Limb (tissue), 2 donors: ENCODE measurements at regions not wholly inside any gene's neighbourhood (a gene's known extent, or its start where the extent isn't known, plus 50 kb on each side); places are given as distances from the start of the nearest gene placed in this dataset.
"Not testable (repeated sequence)": the region's sequence is repeated elsewhere in the genome, so short reads cannot be mapped to it uniquely, and the experiment has no call there.

Experiments
- DNase-seq, 2 donors: peaks; one replicate each; pipeline ENCODE4 v3.0.0-alpha.2; 2016; ENCODE audit errors: extremely low spot score in 2 of 2

DNA sequence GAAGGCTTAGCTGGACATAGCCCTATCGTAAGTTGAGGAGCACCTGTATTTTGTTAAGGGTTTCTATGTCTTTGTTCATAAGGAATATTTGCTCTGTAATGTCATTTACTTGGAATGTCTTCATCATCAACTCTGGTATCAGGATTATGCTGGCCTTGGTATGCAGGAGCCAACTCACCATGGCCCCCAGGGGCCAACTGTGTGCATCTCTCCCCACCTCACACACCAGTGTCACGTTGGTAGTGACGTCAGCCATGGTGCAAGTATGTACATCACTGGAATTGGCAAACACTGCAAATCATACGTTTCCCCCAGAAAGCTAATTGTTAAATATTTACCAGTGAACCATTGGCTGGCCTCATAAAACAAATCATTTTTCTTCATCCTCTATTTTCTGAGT, 70.8 kb downstream of the YTHDF1 start:
- DNase-seq = no peak

DNA sequence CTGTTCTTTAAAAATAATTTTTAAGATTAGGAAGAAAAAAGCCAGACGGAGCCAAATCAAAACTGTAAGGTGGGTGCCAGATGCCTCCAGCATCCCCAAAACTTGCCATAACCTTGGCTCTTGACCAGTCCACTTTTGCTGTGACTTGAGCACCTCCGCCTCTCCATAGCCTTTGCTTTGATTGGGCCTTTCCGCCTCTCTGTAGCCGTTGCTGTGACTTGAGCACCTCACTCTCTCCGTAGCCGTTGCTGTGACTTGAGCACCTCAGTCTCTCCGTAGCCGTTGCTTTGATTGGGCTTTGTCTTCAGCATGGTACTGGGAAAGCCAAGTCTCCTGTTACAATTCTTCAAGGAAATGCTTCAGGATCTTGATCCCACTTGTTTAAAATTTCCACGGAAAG, 73.0 kb downstream of the YTHDF1 start:
- DNase-seq = no peak

DNA sequence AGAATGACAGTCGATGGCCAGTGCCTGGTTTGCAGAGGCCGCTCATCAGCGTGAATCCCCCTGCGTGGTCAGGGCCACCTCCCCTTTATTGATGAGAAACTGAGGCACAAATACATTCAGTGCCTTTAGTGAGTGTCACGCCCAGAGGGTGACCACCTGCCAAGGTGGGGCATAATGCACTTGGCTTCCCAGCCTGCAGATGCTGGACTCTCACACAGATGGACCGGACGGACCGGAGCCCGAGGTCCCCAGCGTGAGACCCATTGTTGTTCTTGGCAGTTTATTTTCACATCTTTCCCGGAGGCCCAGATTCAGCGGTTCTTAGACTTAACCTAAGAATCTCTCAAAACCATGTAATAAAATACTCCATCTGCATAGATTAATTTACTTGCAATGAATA, 74.4 kb downstream of the YTHDF1 start:
- no peak for DNase-seq

DNA sequence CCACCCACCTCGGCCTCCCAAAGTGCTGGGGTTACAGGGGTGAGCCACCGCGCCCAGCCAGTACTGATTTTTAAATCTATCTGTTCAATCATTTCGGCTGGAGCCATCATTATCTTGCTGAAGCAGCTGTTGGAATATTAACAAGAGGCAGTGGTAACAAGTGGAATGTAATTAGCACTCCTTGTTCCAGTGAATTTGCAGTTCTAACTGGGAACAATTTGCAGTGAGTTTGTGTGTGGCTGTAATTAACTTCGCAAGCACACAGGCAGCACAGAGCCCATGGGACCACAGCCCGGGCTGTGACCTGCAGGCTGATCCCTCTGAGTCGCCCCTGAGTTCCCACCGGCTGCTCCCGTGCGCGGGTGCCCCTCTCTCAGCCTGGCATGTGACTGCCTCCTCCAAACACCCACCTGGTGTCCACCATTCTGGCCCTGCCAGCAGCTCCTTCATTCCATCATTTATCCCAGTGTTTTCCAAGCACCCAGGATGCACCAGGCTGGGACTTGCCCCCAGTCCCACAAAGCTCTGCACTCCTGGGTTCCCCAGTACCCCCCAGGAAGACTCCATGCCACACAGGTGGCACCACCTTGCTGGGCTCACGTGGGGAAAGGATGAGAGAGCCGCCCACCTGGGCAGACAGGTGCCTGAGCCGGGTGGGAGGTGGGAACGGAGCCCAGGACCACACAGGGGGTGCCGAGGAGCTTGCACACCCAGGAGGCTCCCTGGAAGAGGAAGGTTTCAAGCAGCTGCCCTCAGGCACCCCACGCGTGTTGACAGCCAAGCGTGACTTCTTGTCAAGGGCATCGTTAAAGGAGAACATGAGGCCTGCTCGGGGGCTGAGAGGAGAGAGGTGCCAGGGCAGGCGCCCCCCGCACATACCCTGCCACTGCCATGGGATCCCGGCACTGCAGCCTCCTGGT, 75.2 kb downstream of the YTHDF1 start:
- DNase-seq = no peak

DNA sequence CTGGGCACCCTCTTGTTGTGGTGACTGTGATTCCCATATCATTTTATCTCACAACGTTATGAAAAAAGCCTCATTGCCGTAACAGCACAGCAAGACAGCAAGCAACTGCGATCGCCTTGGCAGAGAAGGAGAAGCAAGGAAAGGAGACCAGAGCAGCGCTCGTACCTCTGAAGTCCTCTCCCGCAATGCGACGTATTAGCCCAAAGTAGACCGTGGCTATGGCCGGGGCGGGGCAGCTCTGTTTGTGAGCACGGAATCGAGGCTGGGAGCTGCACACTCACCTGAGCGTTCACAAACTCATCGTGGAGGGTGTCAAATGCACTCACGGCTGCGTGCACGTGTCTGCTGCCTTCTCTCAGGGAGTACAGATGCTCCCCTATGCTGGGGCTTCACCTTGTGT, 76.1 kb downstream of the YTHDF1 start:
- DNase-seq = no peak

DNA sequence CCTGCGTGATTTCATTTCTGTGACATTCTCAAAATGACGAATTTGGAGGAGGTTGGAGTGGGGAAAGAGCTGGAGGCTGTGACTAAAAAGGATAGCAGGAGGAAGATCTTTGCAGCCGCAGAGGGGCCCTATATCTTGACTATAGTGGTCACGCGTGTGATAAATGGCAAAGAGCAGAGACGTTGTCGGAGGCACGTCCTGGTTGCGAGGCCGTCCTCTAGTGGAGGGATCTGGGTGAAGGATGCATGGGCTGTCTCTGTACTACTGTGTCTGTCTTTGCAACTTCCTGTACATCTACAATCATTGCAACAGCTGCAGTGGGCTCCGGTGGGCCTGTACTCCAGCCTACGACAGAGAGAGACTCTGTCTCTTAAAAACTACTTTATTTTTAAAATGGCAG, 76.6 kb downstream of the YTHDF1 start:
- DNase-seq = no peak

DNA sequence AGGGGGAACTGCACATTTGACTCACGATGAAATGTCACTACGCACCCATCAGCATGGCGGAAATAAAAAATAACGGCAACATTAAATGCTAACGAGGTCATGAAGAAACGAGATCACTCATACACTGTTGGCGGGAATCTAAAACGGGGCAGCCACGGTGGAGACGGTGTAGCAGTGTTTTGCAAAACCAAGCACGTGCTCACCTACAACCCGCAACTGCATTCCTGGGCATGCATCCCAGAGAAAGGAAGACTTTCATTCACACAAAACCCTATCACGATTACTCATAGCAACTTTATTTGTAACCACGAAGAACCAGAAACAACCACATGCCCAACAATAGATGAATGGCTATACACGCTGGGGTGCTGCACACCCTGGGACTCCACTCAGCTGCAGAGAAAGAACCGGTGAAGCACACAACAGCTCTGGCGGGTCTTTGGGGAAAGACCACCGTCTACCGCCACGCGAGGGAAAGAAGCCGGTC, 77.0 kb downstream of the YTHDF1 start:
- DNase-seq = no peak

DNA sequence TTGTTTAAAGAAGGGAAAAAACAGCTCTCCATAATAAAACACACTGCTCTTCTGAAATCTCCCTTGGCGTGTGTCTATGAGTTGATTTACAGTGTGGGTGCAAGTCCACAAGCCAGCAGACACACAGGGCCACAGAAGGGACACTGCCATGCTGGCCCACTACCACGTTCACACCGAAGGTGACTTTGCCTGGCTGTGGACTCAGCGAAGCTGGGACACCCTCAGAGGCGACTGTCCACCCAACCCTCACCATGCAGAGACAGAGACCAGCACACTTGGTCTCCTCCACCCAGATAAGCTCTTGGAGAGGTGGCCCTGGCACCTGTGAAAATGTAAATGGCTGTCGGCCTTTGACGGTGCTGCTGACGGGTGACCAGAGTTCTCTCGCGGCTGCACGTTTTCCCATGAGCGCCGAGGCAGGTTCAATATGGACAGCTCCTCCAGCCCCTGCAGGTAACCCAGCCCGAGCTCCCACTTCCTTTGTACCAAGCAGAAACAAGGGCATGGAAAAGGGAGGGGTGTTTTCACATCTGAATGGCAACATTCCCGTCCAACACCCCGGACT, 78.0 kb downstream of the YTHDF1 start:
- DNase-seq = no peak

DNA sequence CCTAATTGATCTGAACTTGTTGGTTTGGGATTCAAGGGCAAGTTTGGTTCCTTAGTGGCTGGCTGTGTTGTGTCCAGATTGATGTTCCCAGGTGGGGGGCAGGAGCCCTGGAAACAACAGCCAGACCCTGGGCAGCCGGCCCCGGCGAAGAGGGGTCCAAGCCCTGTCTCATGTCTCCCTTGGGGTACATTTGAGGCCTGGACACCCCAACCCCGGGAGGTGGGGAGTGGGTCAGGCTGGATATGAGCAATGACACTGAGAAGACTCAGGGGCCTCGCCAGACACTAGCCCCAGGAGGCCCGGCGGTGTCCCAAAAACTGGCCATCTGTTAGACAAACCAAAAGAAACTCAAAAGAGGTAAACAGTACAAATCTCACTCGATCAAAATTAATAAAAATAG, 79.6 kb downstream of the YTHDF1 start:
- DNase-seq = no peak

DNA sequence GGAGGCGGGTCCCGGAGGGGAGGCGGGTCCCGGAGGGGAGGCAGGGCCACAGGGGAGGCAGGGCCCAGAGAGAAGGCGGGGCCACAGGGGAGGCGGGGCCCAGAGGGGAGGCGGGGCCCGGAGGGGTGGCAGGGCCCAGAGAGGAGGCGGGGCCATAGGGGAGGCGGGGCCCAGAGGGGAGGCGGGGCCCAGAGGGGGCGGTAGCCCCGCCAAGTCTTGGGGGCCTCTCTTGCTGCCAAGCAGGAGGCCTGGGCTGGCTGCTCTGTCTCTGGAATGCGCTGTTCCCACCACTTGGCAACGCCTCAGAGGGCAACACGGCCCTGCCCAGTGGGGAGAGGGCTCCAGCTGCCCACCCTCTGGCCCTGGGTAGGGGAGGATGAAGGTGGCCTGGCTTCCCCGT, 80.5 kb downstream of the YTHDF1 start:
- DNase-seq = no peak

DNA sequence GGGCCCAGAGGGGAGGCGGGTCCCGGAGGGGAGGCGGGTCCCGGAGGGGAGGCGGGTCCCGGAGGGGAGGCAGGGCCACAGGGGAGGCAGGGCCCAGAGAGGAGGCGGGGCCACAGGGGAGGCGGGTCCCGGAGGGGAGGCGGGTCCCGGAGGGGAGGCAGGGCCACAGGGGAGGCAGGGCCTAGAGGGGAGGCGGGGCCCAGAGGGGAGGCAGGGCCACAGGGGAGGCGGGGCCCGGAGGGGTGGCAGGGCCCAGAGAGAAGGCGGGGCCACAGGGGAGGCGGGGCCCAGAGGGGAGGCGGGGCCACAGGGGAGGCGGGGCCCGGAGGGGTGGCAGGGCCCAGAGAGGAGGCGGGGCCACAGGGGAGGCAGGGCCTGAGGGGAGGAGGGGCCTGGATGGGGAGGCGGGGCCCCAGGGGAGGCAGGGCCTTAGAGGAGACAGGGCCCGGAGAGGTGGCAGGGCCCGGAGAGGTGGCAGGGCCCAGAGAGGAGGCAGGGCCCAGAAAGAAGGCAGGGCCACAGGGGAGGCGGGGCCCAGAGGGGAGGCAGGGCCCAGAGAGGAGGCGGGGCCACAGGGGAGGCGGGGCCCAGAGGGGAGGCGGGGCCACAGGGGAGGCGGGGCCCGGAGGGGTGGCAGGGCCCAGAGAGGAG, 81.1 kb downstream of the YTHDF1 start:
- not testable (repeated sequence) for DNase-seq

DNA sequence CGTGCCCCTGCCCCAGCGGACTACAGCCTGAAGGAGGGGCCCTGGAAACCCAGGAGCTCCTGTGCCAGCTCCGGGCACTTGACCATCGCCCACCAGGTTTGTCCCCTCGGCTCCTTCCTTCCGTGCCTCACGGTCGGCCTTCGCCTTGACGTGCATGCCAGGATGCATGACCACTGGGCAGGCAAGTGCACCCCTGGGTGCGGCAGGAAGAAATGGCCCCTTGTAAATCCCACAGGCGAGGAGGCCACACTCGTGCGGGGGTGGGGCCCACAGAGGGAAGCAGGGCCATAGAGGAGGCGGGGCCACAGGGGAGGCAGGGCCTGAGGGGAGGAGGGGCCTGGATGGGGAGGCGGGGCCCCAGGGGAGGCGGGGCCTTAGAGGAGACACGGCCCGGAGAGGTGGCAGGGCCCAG, 81.7 kb downstream of the YTHDF1 start:
- peak in 1 of 2 donors; percentile 25 for DNase-seq

DNA sequence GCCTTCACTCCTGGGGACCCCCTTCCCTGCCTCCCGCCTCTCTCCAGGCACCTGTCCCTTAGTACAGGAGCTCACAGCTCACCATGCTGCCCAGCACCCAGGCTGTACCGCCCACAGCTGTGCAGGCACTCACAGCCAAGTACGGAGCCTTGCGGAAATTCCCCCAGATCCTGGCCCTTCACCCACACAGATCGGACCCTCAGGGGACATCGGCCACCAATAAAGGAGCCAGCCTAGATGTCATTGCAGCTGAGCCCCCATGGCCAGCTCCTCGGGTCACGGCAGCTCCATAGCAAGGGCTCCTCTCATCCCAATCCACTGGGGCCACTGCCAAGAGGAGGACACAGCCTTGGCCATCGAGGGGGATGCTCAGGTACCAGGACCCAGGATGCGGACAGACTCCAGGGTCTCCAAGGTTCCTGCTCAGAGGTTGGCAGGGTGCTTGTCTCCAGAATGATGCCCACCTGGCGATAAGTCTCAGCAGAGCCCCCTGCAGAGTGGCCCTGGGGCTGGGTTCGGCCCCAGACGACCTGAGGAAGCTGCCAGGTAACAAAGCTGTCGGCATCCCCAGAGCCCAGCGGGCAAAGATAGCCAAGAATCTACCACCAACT, 82.3 kb downstream of the YTHDF1 start:
- peak in 1 of 2 donors; percentile 12 for DNase-seq

DNA sequence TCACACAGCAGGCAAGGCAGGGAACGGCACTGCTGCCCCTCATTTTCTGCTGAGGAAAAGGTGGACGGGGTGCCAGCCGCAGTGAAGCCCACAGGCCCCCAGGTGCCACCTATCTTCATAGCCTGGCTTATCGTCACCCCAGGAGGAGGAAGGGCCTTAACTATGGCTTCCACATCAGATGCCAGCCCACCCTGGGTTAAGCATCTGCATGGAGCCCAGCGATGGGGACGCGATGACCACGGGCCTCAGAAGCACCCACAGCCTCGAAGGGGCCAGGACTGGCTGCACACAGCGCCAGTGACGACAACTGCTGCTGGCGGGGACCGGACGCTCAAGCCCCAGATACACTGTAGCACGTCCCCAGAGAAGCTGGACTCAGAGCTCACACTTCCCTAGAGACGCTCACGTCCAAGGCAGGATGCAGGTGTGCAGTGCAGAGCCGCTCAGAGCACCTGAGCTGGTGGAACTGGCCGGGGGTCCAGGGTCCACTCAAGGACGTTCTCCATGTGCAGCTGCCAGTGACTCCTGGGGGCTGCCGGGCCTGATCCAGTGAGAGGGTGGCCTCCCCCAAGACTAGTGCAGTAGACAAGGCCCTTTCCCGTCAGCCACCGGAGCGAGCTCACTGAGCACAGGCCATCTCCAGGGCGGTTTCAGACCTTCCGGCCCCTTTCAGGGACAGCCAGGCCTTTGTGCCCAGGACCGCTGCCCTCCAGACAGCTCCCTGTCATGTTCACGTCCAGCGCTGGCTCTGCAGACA, 83.0 kb downstream of the YTHDF1 start:
- peak in 1 of 2 donors; percentile 12 for DNase-seq

DNA sequence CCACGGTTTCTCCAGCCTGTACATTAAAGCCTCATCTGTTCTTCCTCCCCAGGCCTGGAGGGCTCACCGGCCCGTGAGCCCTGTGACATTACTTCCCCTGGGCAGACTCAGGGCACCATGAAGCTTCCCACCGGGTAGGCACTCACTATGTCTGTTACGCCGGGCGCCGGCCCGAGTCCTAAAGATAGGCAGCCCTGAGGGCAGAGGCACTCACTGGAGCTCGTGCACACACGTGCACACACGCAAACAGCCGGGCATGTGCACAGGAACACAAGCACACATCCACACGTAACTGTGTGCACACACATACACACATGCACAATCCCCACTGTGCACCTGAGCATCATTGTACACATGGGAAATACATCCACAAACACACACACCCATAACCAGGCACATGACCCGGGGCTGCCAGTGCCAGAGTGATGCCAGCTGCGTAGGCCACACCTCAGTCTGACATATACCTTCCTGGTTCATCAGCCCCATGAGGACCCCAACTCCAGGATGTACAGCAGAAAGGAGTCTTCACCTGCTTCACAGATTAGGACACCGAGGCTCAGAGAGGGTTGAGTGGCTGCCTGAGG, 83.7 kb downstream of the YTHDF1 start:
- peak in 1 of 2 donors; percentile 11 for DNase-seq

DNA sequence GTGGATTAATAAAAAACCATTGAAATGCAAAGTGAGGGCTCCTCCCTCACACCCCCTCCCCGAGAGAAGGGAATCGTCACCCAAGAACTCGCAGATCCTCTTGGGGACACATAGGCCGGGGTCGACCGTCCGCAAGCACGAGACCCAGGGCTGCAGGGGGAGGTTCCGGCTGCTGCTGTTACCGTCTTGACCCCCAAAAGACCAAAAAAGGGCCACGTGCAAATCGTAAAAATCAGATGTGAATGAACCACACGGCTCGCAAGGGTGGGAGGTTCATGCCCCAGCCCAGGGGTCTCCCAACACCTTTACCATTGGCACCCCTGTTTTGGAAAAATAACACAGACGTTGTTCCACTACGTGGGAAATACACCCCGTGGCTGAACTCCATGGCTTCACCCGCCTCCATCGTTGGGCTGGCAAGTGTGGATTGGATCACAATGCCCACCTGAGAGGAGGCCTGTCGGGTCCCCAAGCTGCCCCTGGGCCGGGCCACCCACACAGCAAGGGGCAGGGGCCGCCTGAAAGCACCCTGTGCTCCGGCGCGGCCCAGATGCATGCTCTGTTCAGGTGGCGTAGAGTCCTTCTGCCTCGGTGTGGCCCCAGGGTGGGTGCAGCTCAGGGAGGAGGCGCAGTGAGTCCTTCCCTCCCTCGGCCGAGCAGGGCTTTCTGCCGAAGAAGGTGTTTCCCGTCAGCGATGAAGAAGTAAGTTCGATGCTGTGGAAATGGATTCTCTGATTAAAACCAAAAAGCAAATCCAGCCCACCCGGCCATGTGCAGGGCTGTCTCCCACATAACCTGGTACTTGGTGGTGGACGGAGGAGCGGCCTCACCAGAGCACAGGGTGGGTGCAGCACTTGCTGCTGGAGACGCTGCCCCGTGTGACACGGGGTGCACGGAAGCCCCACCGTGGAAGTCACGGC, 85.0 kb downstream of the YTHDF1 start:
- peak in 1 of 2 donors; percentile 11 for DNase-seq

DNA sequence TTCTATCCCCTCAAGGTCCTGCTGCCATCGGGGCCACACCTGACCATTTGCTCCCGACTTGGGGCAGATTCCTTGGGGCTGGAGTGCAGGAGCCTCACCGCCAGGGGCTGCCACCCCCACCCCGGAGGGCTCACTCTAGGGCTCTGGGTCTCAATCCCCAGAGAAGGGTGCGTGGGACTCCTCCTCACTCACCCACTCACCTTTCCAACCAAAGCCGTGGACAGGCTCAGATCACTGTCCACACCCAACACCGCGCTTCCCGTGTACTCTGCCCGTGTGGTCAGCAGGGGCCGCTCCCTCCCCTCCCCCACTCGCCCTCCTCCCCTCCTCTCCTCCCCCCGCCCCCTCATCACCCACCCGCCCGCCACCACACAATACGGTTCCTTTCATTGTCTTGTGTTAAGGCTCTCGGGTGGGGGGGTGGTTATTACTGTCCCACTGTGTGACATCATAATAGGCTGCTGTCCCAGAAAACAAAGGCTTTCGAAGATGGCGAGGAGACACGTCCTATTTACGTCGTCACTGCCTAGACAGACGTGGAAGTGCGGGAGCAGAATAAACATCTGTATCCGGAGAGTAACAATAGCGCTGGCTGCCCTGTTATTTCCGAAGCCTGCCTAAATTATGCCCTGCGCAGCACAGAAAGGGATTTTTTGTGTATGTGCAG, 85.8 kb downstream of the YTHDF1 start:
- peak in 1 of 2 donors; percentile 22 for DNase-seq

DNA sequence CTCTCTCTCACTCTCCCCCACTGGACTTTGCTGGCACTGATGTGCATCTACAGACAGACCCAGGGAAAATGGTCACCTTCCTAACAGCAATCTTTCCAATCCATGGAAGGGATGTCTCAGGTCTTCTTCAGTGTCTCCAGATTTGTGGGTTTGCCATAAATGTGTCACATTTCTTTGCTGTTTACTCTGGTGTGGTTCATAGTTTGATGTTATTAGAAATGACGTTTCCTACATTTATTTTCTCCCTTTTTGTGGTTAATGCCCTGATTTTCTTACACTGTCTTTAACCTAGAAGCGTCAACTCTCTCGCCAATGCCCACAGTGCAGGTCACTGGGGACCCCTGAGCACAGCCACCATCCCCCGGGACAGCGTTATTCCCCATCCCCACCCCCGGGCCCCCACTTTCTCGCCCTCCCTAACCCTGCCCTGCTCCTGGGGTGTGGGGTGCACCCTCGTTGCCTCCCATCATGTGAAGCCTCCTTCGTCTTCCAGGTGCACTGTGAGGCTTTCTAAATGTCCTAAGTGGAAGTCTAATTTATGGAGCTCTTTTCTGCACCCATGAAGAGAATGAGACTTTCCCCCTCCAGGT, 86.5 kb downstream of the YTHDF1 start:
- DNase-seq = peak in 1 of 2 donors; percentile 6

DNA sequence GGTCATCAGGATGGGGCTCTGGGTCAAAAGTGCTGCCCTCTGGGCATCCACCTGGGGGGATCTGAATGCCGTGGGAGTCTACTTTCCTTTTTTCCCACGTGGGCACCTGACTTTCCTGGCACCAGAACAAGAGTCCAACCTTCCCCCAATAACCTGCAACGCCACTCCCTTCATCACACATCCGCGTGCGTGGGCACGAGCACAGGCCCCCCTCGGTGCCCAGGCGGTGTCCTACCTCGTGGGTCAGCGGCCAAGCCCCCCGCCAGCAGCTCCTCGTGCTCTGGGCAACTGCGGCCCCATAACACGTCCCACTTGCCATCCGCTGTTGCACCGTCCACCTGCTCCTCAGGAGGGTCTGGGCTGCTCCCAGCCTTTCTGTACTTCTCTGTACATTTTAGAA, 87.0 kb downstream of the YTHDF1 start:
- DNase-seq = peak in 1 of 2 donors; percentile 18
